ENCODE measurements at regions not wholly inside any gene's neighbourhood (a gene's known extent, or its start where the extent isn't known, plus 50 kb on each side); places are given as distances from the start of the nearest gene placed in this dataset.
"Not testable (repeated sequence)": the region's sequence is repeated elsewhere in the genome, so short reads cannot be mapped to it uniquely, and the experiment has no call there.

- H3K4me3 Mint-ChIP-seq: no peak overlapping the region
- H3K27me3 Mint-ChIP-seq: peaks cover 2% of the 10 kb centered on the region
- H3K36me3 Mint-ChIP-seq: no peaks in the 10 kb centered on the region
- H3K27ac Mint-ChIP-seq: no peak overlapping the region
- no peaks in the 10 kb centered on the region for H3K9me3 Mint-ChIP-seq (ENCODE audit: low read depth)
- no peaks in the 10 kb centered on the region for H3K4me1 Mint-ChIP-seq (ENCODE audit: low read depth)
Measured at GRCh38 chr9:81053298-81054025, 635.9 kb downstream of the TLE1 start.

GRCh38 chr9:81052846-81053245 lies 636.5 kb downstream of the TLE1 start:
- peaks cover 2% of the 10 kb centered on the region for H3K27me3 Mint-ChIP-seq
- no peaks in the 10 kb centered on the region for H3K9me3 Mint-ChIP-seq (ENCODE audit: low read depth)
- H3K36me3 Mint-ChIP-seq: no peaks in the 10 kb centered on the region
- H3K4me1 Mint-ChIP-seq (ENCODE audit: low read depth): no peaks in the 10 kb centered on the region
- H3K27ac Mint-ChIP-seq: no peak overlapping the region
- H3K4me3 Mint-ChIP-seq: no peak overlapping the region

- H3K27me3 Mint-ChIP-seq: no peaks in the 10 kb centered on the region
- H3K36me3 Mint-ChIP-seq: no peaks in the 10 kb centered on the region
- H3K27ac Mint-ChIP-seq: no peak overlapping the region
- no peaks in the 10 kb centered on the region for H3K9me3 Mint-ChIP-seq (ENCODE audit: low read depth)
- no peaks in the 10 kb centered on the region for H3K4me1 Mint-ChIP-seq (ENCODE audit: low read depth)
- no peak overlapping the region for H3K4me3 Mint-ChIP-seq
Measured at GRCh38 chr9:81047280-81047679, 642.1 kb downstream of the TLE1 start.

- Mint-ChIP-seq H3K27ac (no peak overlapping the region), H3K4me3 (no peak overlapping the region), H3K36me3 (no peaks in the 10 kb centered on the region), H3K4me1 (ENCODE audit: low read depth) (no peaks in the 10 kb centered on the region), H3K27me3 (no peaks in the 10 kb centered on the region), H3K9me3 (ENCODE audit: low read depth) (no peaks in the 10 kb centered on the region)
Measured at GRCh38 chr9:81045658-81046057, 643.7 kb downstream of the TLE1 start.

GRCh38 chr9:81037889-81038288 lies 651.5 kb downstream of the TLE1 start:
- Mint-ChIP-seq H3K36me3 (no peaks in the 10 kb centered on the region), H3K4me3 (no peak overlapping the region), H3K4me1 (ENCODE audit: low read depth) (no peaks in the 10 kb centered on the region), H3K9me3 (ENCODE audit: low read depth) (no peaks in the 10 kb centered on the region), H3K27ac (no peak overlapping the region), H3K27me3 (peaks cover 2% of the 10 kb centered on the region)

GRCh38 chr9:81035601-81036000 lies 653.7 kb downstream of the TLE1 start:
- Mint-ChIP-seq H3K27me3 (peaks cover 2% of the 10 kb centered on the region), H3K36me3 (no peaks in the 10 kb centered on the region), H3K9me3 (ENCODE audit: low read depth) (no peaks in the 10 kb centered on the region), H3K4me3 (no peak overlapping the region), H3K4me1 (ENCODE audit: low read depth) (no peaks in the 10 kb centered on the region), H3K27ac (no peak overlapping the region)

- H3K36me3 Mint-ChIP-seq: no peaks in the 10 kb centered on the region
- no peak overlapping the region for H3K27ac Mint-ChIP-seq
- H3K9me3 Mint-ChIP-seq (ENCODE audit: low read depth): no peaks in the 10 kb centered on the region
- no peak overlapping the region for H3K4me3 Mint-ChIP-seq
- H3K27me3 Mint-ChIP-seq: peaks cover 2% of the 10 kb centered on the region
- H3K4me1 Mint-ChIP-seq (ENCODE audit: low read depth): no peaks in the 10 kb centered on the region
Measured at GRCh38 chr9:81035171-81035570, 654.2 kb downstream of the TLE1 start.

- H3K27me3 Mint-ChIP-seq: peaks cover 2% of the 10 kb centered on the region
- H3K9me3 Mint-ChIP-seq (ENCODE audit: low read depth): no peaks in the 10 kb centered on the region
- no peak overlapping the region for H3K4me3 Mint-ChIP-seq
- no peaks in the 10 kb centered on the region for H3K4me1 Mint-ChIP-seq (ENCODE audit: low read depth)
- no peak overlapping the region for H3K27ac Mint-ChIP-seq
- no peaks in the 10 kb centered on the region for H3K36me3 Mint-ChIP-seq
Measured at GRCh38 chr9:81032831-81033230, 656.5 kb downstream of the TLE1 start.

GRCh38 chr9:81032030-81032572 lies 657.2 kb downstream of the TLE1 start:
- Mint-ChIP-seq H3K27ac (no peak overlapping the region), H3K9me3 (ENCODE audit: low read depth) (no peaks in the 10 kb centered on the region), H3K36me3 (no peaks in the 10 kb centered on the region), H3K4me1 (ENCODE audit: low read depth) (no peaks in the 10 kb centered on the region), H3K27me3 (peaks cover 2% of the 10 kb centered on the region), H3K4me3 (no peak overlapping the region)

- Mint-ChIP-seq H3K9me3 (ENCODE audit: low read depth) (no peaks in the 10 kb centered on the region), H3K4me3 (no peak overlapping the region), H3K27me3 (peaks cover 2% of the 10 kb centered on the region), H3K4me1 (ENCODE audit: low read depth) (no peaks in the 10 kb centered on the region), H3K36me3 (no peaks in the 10 kb centered on the region), H3K27ac (no peak overlapping the region)
Measured at GRCh38 chr9:81031422-81032029, 657.8 kb downstream of the TLE1 start.

- no peak overlapping the region for H3K4me3 Mint-ChIP-seq
- no peaks in the 10 kb centered on the region for H3K27me3 Mint-ChIP-seq
- H3K27ac Mint-ChIP-seq: no peak overlapping the region
Measured at GRCh38 chr9:81030027-81030426, 659.3 kb downstream of the TLE1 start.

GRCh38 chr9:81028504-81028903 lies 660.8 kb downstream of the TLE1 start:
- H3K4me3 Mint-ChIP-seq: no peak overlapping the region
- H3K4me1 Mint-ChIP-seq (ENCODE audit: low read depth): no peaks in the 10 kb centered on the region
- H3K9me3 Mint-ChIP-seq (ENCODE audit: low read depth): no peaks in the 10 kb centered on the region
- H3K27me3 Mint-ChIP-seq: no peaks in the 10 kb centered on the region
- H3K27ac Mint-ChIP-seq: no peak overlapping the region
- no peaks in the 10 kb centered on the region for H3K36me3 Mint-ChIP-seq

More at GRCh38 chr9:81030027-81030426, 659.3 kb downstream of the TLE1 start:
- H3K4me1 Mint-ChIP-seq (ENCODE audit: low read depth): no peaks in the 10 kb centered on the region
- H3K9me3 Mint-ChIP-seq (ENCODE audit: low read depth): no peaks in the 10 kb centered on the region
- H3K36me3 Mint-ChIP-seq: no peaks in the 10 kb centered on the region

- H3K27ac Mint-ChIP-seq: no peak overlapping the region
- no peaks in the 10 kb centered on the region for H3K27me3 Mint-ChIP-seq
- H3K4me1 Mint-ChIP-seq (ENCODE audit: low read depth): no peaks in the 10 kb centered on the region
- H3K9me3 Mint-ChIP-seq (ENCODE audit: low read depth): no peaks in the 10 kb centered on the region
- no peak overlapping the region for H3K4me3 Mint-ChIP-seq
- H3K36me3 Mint-ChIP-seq: no peaks in the 10 kb centered on the region
Measured at GRCh38 chr9:81022177-81022576, 667.2 kb downstream of the TLE1 start.

- not testable (repeated sequence) for H3K4me1 Mint-ChIP-seq (ENCODE audit: low read depth); H3K9me3 Mint-ChIP-seq (ENCODE audit: low read depth); H3K27ac Mint-ChIP-seq; H3K4me3 Mint-ChIP-seq; H3K27me3 Mint-ChIP-seq; H3K36me3 Mint-ChIP-seq
Measured at GRCh38 chr9:81014945-81015344, 674.4 kb downstream of the TLE1 start.

GRCh38 chr9:81013191-81013590 lies 676.2 kb downstream of the TLE1 start:
- H3K9me3 Mint-ChIP-seq (ENCODE audit: low read depth); H3K36me3 Mint-ChIP-seq; H3K27me3 Mint-ChIP-seq: not testable (repeated sequence)

GRCh38 chr9:81002906-81003305 lies 686.4 kb downstream of the TLE1 start:
- Mint-ChIP-seq H3K4me1 (ENCODE audit: low read depth) (peaks cover 11% of the 10 kb centered on the region), H3K27ac (no peak overlapping the region), H3K27me3 (peaks cover 8% of the 10 kb centered on the region), H3K9me3 (ENCODE audit: low read depth) (no peaks in the 10 kb centered on the region), H3K36me3 (no peaks in the 10 kb centered on the region), H3K4me3 (no peak overlapping the region)

More at GRCh38 chr9:81013191-81013590, 676.2 kb downstream of the TLE1 start:
- not testable (repeated sequence) for H3K27ac Mint-ChIP-seq; H3K4me3 Mint-ChIP-seq; H3K4me1 Mint-ChIP-seq (ENCODE audit: low read depth)
